ENCODE measurements at regions not wholly inside any gene's neighbourhood (a gene's known extent, or its start where the extent isn't known, plus 50 kb on each side); places are given as distances from the start of the nearest gene placed in this dataset.

DNA sequence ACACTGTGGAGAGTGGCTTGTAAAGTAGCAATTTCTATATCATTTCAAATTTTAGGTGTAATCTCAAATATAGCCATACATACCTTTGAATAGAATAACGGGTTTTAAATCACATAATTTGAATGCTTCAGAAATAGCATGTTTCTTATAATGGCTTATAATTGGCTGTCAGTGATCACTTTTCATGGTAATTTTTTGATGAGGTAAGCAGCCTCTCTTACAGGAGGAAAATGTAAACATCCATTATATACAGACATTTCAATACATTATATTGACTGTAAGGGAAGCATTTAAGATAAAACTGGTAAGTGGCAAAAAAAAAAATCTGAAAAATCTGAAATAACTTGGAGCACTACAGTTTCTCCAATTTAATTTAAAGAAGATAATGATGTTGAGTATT is 67.8 kb upstream of the PHACTR2 start:
- no peaks in the 10 kb centered on the region for H3K9me3 ChIP-seq (ENCODE audit: control insufficient read depth, low read depth, low read length)
- no peak for FAIRE-seq
- dilution Hi-C loops (cut with MboI; ENCODE audit: extremely low pct_ligation_motif_present, low sequenced_read_pairs), result no loop called here
- no peak overlapping the region for H2AFZ ChIP-seq (ENCODE audit: control insufficient read depth, low read length)
- H3K27ac ChIP-seq (ENCODE audit: control insufficient read depth, insufficient read depth, low read length), result no peak overlapping the region
- H3K9ac ChIP-seq (ENCODE audit: control insufficient read depth, extremely low read depth, insufficient read depth, low read length), result no peak overlapping the region
- H3K27me3 ChIP-seq (ENCODE audit: control insufficient read depth, extremely low read depth, insufficient read depth, low read length), result no peaks in the 10 kb centered on the region
- no peaks in the 10 kb centered on the region for H3K4me1 ChIP-seq (ENCODE audit: control insufficient read depth, extremely low read depth, insufficient read depth, low read length)
- no peak for DNase-seq (ENCODE audit: low read depth, low spot score)
- H3K4me2 ChIP-seq (ENCODE audit: control insufficient read depth, extremely low read depth, insufficient read depth, low read depth, low read length), result no peak overlapping the region
- no peaks in the 10 kb centered on the region for H3K36me3 ChIP-seq (ENCODE audit: control insufficient read depth in 2 of 2, extremely low read depth in 1 of 2, insufficient read depth in 2 of 2, low read length in 2 of 2)
- H3K9me1 ChIP-seq (ENCODE audit: control insufficient read depth, extremely low read depth, insufficient read depth, low read length), result no peaks in the 10 kb centered on the region
- no peaks in the 10 kb centered on the region for H4K20me1 ChIP-seq (ENCODE audit: control insufficient read depth, extremely low read depth, insufficient read depth, low read length)
- H3K4me3 ChIP-seq (ENCODE audit: control insufficient read depth in 2 of 3, extremely low read depth in 1 of 3, insufficient read depth in 2 of 3, low read depth in 1 of 3, low read length in 3 of 3), result no peak overlapping the region
- no peaks in the 10 kb centered on the region for H3K79me2 ChIP-seq (ENCODE audit: control insufficient read depth, insufficient read depth, low read length)
- TF ChIP-seq, protein P1, sequence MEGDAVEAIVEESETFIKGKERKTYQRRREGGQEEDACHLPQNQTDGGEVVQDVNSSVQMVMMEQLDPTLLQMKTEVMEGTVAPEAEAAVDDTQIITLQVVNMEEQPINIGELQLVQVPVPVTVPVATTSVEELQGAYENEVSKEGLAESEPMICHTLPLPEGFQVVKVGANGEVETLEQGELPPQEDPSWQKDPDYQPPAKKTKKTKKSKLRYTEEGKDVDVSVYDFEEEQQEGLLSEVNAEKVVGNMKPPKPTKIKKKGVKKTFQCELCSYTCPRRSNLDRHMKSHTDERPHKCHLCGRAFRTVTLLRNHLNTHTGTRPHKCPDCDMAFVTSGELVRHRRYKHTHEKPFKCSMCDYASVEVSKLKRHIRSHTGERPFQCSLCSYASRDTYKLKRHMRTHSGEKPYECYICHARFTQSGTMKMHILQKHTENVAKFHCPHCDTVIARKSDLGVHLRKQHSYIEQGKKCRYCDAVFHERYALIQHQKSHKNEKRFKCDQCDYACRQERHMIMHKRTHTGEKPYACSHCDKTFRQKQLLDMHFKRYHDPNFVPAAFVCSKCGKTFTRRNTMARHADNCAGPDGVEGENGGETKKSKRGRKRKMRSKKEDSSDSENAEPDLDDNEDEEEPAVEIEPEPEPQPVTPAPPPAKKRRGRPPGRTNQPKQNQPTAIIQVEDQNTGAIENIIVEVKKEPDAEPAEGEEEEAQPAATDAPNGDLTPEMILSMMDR (optimal IDR thresholded peaks at IDR 0.05 in 1 of 3, IDR thresholded peaks at IDR 0.05 in 1 of 3, conservative IDR thresholded peaks at IDR 0.05 in 1 of 3; ENCODE audit: extremely low read depth in 1 of 3, insufficient read depth in 2 of 3, low read length in 3 of 3), result no peak
- TF ChIP-seq EZH2 (IDR thresholded peaks at IDR 0.05; ENCODE audit: low read length), result no peak

DNA sequence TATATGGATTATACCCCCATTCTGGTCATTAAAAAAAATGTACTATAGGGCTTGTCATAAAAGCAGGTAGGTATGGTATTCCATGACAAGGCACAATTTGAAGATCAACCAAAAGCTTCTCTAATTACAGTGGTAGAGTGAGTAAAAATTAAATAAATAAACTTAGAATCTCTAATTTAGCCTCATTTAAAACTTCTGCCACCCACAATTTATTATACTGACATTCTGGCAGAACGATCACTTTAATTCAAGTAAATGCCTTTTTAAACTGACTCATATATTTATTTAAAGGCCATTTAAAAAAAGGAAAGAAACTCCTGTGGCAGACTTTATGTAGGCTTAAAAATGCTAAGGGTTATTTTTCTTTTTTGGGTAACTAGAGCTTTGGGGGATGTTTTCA is 68.3 kb upstream of the PHACTR2 start:
- Histone ChIP-seq H3K36me3 (ENCODE audit: control insufficient read depth in 2 of 2, extremely low read depth in 1 of 2, insufficient read depth in 2 of 2, low read length in 2 of 2) (no peaks in the 10 kb centered on the region), H3K4me1 (ENCODE audit: control insufficient read depth, extremely low read depth, insufficient read depth, low read length) (no peaks in the 10 kb centered on the region), H3K27me3 (ENCODE audit: control insufficient read depth, extremely low read depth, insufficient read depth, low read length) (no peaks in the 10 kb centered on the region), H3K79me2 (ENCODE audit: control insufficient read depth, insufficient read depth, low read length) (no peaks in the 10 kb centered on the region), H3K9me3 (ENCODE audit: control insufficient read depth, low read depth, low read length) (no peaks in the 10 kb centered on the region), H3K4me3 (ENCODE audit: control insufficient read depth in 2 of 3, extremely low read depth in 1 of 3, insufficient read depth in 2 of 3, low read depth in 1 of 3, low read length in 3 of 3) (no peak overlapping the region), H3K4me2 (ENCODE audit: control insufficient read depth, extremely low read depth, insufficient read depth, low read depth, low read length) (no peak overlapping the region), H4K20me1 (ENCODE audit: control insufficient read depth, extremely low read depth, insufficient read depth, low read length) (no peaks in the 10 kb centered on the region), H2AFZ (ENCODE audit: control insufficient read depth, low read length) (no peak overlapping the region), H3K27ac (ENCODE audit: control insufficient read depth, insufficient read depth, low read length) (no peak overlapping the region), H3K9ac (ENCODE audit: control insufficient read depth, extremely low read depth, insufficient read depth, low read length) (no peak overlapping the region), H3K9me1 (ENCODE audit: control insufficient read depth, extremely low read depth, insufficient read depth, low read length) (no peaks in the 10 kb centered on the region)
- FAIRE-seq (no peak), DNase-seq (ENCODE audit: low read depth, low spot score) (no peak)
- dilution Hi-C loops (cut with MboI; ENCODE audit: extremely low pct_ligation_motif_present, low sequenced_read_pairs), result no loop called here
- TF ChIP-seq EZH2 (IDR thresholded peaks at IDR 0.05; ENCODE audit: low read length), result no peak

DNA sequence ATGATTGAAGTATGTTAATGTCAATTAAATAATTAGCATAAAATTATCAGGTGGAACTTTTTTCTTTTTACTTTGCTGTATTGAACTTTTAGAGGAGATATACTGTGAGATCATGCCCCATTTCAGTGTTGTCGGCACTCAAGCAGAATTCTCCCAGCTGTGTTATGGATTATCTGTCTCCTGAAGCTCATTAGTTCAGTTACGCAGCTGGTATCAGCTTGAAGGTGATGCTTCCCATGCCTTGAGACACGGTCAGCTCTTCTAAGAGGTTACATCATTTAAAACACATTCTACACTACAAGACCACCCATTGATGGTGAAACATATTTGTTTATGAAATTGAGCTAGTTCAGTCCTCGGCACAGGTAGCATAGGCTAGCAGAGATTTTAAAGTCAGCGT is 68.9 kb upstream of the PHACTR2 start:
- Histone ChIP-seq H3K27me3 (ENCODE audit: control insufficient read depth, extremely low read depth, insufficient read depth, low read length) (no peaks in the 10 kb centered on the region), H3K4me2 (ENCODE audit: control insufficient read depth, extremely low read depth, insufficient read depth, low read depth, low read length) (no peak overlapping the region), H3K36me3 (ENCODE audit: control insufficient read depth in 2 of 2, extremely low read depth in 1 of 2, insufficient read depth in 2 of 2, low read length in 2 of 2) (no peaks in the 10 kb centered on the region), H4K20me1 (ENCODE audit: control insufficient read depth, extremely low read depth, insufficient read depth, low read length) (no peaks in the 10 kb centered on the region), H3K9ac (ENCODE audit: control insufficient read depth, extremely low read depth, insufficient read depth, low read length) (no peak overlapping the region), H3K79me2 (ENCODE audit: control insufficient read depth, insufficient read depth, low read length) (no peaks in the 10 kb centered on the region), H3K4me1 (ENCODE audit: control insufficient read depth, extremely low read depth, insufficient read depth, low read length) (no peaks in the 10 kb centered on the region), H2AFZ (ENCODE audit: control insufficient read depth, low read length) (no peak overlapping the region), H3K27ac (ENCODE audit: control insufficient read depth, insufficient read depth, low read length) (no peak overlapping the region), H3K9me3 (ENCODE audit: control insufficient read depth, low read depth, low read length) (no peaks in the 10 kb centered on the region), H3K4me3 (ENCODE audit: control insufficient read depth in 2 of 3, extremely low read depth in 1 of 3, insufficient read depth in 2 of 3, low read depth in 1 of 3, low read length in 3 of 3) (no peak overlapping the region), H3K9me1 (ENCODE audit: control insufficient read depth, extremely low read depth, insufficient read depth, low read length) (no peaks in the 10 kb centered on the region)
- TF ChIP-seq, protein P1 (optimal IDR thresholded peaks at IDR 0.05 in 1 of 3, IDR thresholded peaks at IDR 0.05 in 1 of 3, conservative IDR thresholded peaks at IDR 0.05 in 1 of 3; ENCODE audit: extremely low read depth in 1 of 3, insufficient read depth in 2 of 3, low read length in 3 of 3), result no peak
- TF ChIP-seq EZH2 (IDR thresholded peaks at IDR 0.05; ENCODE audit: low read length), result no peak
- dilution Hi-C loops (cut with MboI; ENCODE audit: extremely low pct_ligation_motif_present, low sequenced_read_pairs), result no loop called here
- FAIRE-seq (no peak), DNase-seq (ENCODE audit: low read depth, low spot score) (no peak)

Measured in keratinocyte (primary cell).